ENCODE measurements at regions not wholly inside any gene's neighbourhood (a gene's known extent, or its start where the extent isn't known, plus 50 kb on each side); places are given as distances from the start of the nearest gene placed in this dataset.

- TF ChIP-seq POLR2AphosphoS5 (IDR thresholded peaks at IDR 0.05; ENCODE audit: low read depth, low read length) = no peak
- TF ChIP-seq FOSL1 (IDR thresholded peaks at IDR 0.05; ENCODE audit: insufficient read depth, low read depth, low read length) = no peak
These were observed 173.2 kb upstream of the COPS8 start (continued) for GRCh38 chr2:236912326-236913120.

Data from H1 (cell line).